Esophagus squamous epithelium (tissue), 4 donors: ENCODE measurements at regions not wholly inside any gene's neighbourhood (a gene's known extent, or its start where the extent isn't known, plus 50 kb on each side); places are given as distances from the start of the nearest gene placed in this dataset.

ENCODE experiments used
- POLR2A ChIP-seq, 4 donors: fragments of 450-650 bp; IDR thresholded peaks; one replicate each; pipeline ENCODE4 v1.6.1; 2017; ENCODE audit warnings: antibody characterized with exemption in 4 of 4, mild to moderate bottlenecking in 4 of 4, moderate library complexity in 3 of 4
- TF ChIP-seq, protein P1 (sequence below), 6 experiments: fragments of 450-650 bp in 4 of 6; fragments of 200-600 bp in 2 of 6; sonication (generic) in 2 of 6; IDR thresholded peaks; one replicate each; pipeline ENCODE4 v1.5.1; 2016 to 2019; ENCODE audit warnings: antibody characterized with exemption in 6 of 6, mild to moderate bottlenecking in 4 of 6, moderate library complexity in 4 of 6

GRCh38 chr6:102309700-102310099 is 916.2 kb downstream of the GRIK2 start:
- TF ChIP-seq, protein P1, sequence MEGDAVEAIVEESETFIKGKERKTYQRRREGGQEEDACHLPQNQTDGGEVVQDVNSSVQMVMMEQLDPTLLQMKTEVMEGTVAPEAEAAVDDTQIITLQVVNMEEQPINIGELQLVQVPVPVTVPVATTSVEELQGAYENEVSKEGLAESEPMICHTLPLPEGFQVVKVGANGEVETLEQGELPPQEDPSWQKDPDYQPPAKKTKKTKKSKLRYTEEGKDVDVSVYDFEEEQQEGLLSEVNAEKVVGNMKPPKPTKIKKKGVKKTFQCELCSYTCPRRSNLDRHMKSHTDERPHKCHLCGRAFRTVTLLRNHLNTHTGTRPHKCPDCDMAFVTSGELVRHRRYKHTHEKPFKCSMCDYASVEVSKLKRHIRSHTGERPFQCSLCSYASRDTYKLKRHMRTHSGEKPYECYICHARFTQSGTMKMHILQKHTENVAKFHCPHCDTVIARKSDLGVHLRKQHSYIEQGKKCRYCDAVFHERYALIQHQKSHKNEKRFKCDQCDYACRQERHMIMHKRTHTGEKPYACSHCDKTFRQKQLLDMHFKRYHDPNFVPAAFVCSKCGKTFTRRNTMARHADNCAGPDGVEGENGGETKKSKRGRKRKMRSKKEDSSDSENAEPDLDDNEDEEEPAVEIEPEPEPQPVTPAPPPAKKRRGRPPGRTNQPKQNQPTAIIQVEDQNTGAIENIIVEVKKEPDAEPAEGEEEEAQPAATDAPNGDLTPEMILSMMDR (IDR thresholded peaks at IDR 0.05) = no peak
- no peak for TF ChIP-seq POLR2A (IDR thresholded peaks at IDR 0.05)
